B cell (primary cell): ENCODE measurements at regions not wholly inside any gene's neighbourhood (a gene's known extent, or its start where the extent isn't known, plus 50 kb on each side); places are given as distances from the start of the nearest gene placed in this dataset.

Source experiments
- CTCF ChIP-seq: fragments of 200-600 bp; IDR thresholded peaks from one replicate; pipeline ENCODE4 v1.8.0; 2022; ENCODE audit warnings: antibody characterized with exemption, mild to moderate bottlenecking
- EZH2 ChIP-seq: IDR thresholded peaks from 2 replicates; pipeline ENCODE4 v1.6.1; 2012; ENCODE audit warnings: borderline replicate concordance, low read depth, mild to moderate bottlenecking, moderate library complexity, low read length; ENCODE audit not compliant: insufficient read depth, poor library complexity, severe bottlenecking

GRCh38 chr10:129135624-129136023, 331.4 kb upstream of the MGMT start:
- TF ChIP-seq CTCF = no peak
- TF ChIP-seq EZH2 = no peak
